Esophagus muscularis mucosa (tissue), 4 donors: ENCODE measurements at regions not wholly inside any gene's neighbourhood (a gene's known extent, or its start where the extent isn't known, plus 50 kb on each side); places are given as distances from the start of the nearest gene placed in this dataset.
"Not testable (repeated sequence)": the region's sequence is repeated elsewhere in the genome, so short reads cannot be mapped to it uniquely, and the experiment has no call there.

ENCODE experiments used
- DNase-seq: peaks from one replicate; pipeline ENCODE4 v3.0.0-alpha.2; 2017; ENCODE audit errors: extremely low spot score
- H3K27ac ChIP-seq, 4 donors: fragments of 200-600 bp; sonication (generic); replicated peaks in 1 of 4; 1 replicate in 3 of 4; 2 replicates in 1 of 4; pipeline ENCODE4 v1.5.1; 2016 to 2019; ENCODE audit warnings: mild to moderate bottlenecking in 1 of 4
- H3K27me3 ChIP-seq, 4 donors: fragments of 200-600 bp; sonication (generic); one replicate each; pipeline versions ENCODE4 v1.5.1 to v1.6.0; 2016 to 2019
- H3K36me3 ChIP-seq, 4 donors: fragments of 200-600 bp; sonication (generic); one replicate each; pipeline ENCODE4 v1.5.1; 2016 to 2019
- H3K4me1 ChIP-seq, 4 donors: fragments of 200-600 bp; sonication (generic); one replicate each; pipeline ENCODE4 v1.5.1; 2016 to 2019
- H3K4me3 ChIP-seq, 4 donors: fragments of 200-600 bp; sonication (generic); 1 replicate in 2 of 4; 2 replicates in 2 of 4; pipeline ENCODE4 v1.5.1; 2016 to 2019; ENCODE audit warnings: mild to moderate bottlenecking in 4 of 4, moderate library complexity in 1 of 4
- H3K9me3 ChIP-seq, 4 donors: fragments of 200-600 bp; sonication (generic); 1 replicate in 3 of 4; 2 replicates in 1 of 4; pipeline ENCODE4 v1.5.1; 2016 to 2019
- CTCF ChIP-seq, 3 experiments: fragments of 200-600 bp in 2 of 3; fragments of 450-650 bp in 1 of 3; sonication (generic) in 2 of 3; IDR thresholded peaks; one replicate each; pipeline ENCODE4 v1.5.1; 2017 to 2019; ENCODE audit warnings: antibody characterized with exemption in 3 of 3, mild to moderate bottlenecking in 2 of 3, moderate library complexity in 1 of 3
- EP300 ChIP-seq: sonication (generic); formaldehyde crosslinking; IDR thresholded peaks from one replicate; pipeline ENCODE4 v1.6.1; 2017; ENCODE audit warnings: antibody characterized with exemption
- POLR2A ChIP-seq: fragments of 450-650 bp; IDR thresholded peaks from one replicate; pipeline ENCODE4 v1.6.1; 2017; ENCODE audit warnings: antibody characterized with exemption, moderate library complexity, mild to moderate bottlenecking, low read depth
- POLR2AphosphoS5 ChIP-seq, 2 donors: sonication (generic); formaldehyde crosslinking; IDR thresholded peaks; one replicate each; pipeline ENCODE4 v1.6.1; 2017; ENCODE audit warnings: antibody characterized with exemption in 2 of 2
- WGBS: methylation state at CpG from one replicate; pipeline ENCODE4 v1.1.5; 2018; 5-methylcytosine and 5-hydroxymethylcytosine counted together
- intact Hi-C: fragments of 100-400 bp; cut with DNase I; formaldehyde crosslinking; loops from one replicate; pipeline ENCODE4 v1.15.1; 2023

GRCh38 chr13:60661521-60661920, 264.5 kb downstream of the TDRD3 start:
- Histone ChIP-seq H3K36me3 (no peaks in the 10 kb centered on the region), H3K9me3 (no peaks in the 10 kb centered on the region), H3K27me3 (no peaks in the 10 kb centered on the region), H3K27ac (no peak overlapping the region), H3K4me3 (no peak overlapping the region), H3K4me1 (no peaks in the 10 kb centered on the region)
- DNase-seq, result no peak
- 40% methylated on average over 2 of the region's 3 CpGs for WGBS
- intact Hi-C loops, result no loop called here
- no peak for TF ChIP-seq POLR2A
- TF ChIP-seq CTCF (IDR thresholded peaks at IDR 0.05), result no peak
- no peak for TF ChIP-seq POLR2AphosphoS5 (IDR thresholded peaks at IDR 0.05)
- TF ChIP-seq EP300, result no peak

GRCh38 chr13:60657586-60657985, 260.6 kb downstream of the TDRD3 start:
- H3K4me1 ChIP-seq, DNase-seq, H3K9me3 ChIP-seq, H3K27me3 ChIP-seq, H3K36me3 ChIP-seq, H3K27ac ChIP-seq, H3K4me3 ChIP-seq: not testable (repeated sequence)
- intact Hi-C loops, result loop anchor here (10.0 kb wide), 2 partner anchors 757 to 1297 kb away; partner anchors contain the start of gene PCDH20
- 78% methylated on average over 1 of the region's 1 CpG for WGBS

GRCh38 chr13:60655256-60655655, 258.2 kb downstream of the TDRD3 start:
- Histone ChIP-seq H3K4me3 (no peak overlapping the region), H3K27ac (no peak overlapping the region), H3K36me3 (no peaks in the 10 kb centered on the region), H3K9me3 (no peaks in the 10 kb centered on the region), H3K27me3 (no peaks in the 10 kb centered on the region), H3K4me1 (no peaks in the 10 kb centered on the region)
- DNase-seq, result no peak
- TF ChIP-seq POLR2A (no peak), CTCF (IDR thresholded peaks at IDR 0.05) (no peak), EP300 (no peak), POLR2AphosphoS5 (IDR thresholded peaks at IDR 0.05) (no peak)
- intact Hi-C loops, result loop anchor here (10.0 kb wide), 2 partner anchors 760 to 1300 kb away; partner anchors contain the start of gene PCDH20
- 72% methylated on average over 4 of the region's 4 CpGs for WGBS

GRCh38 chr13:60654415-60654814, 257.4 kb downstream of the TDRD3 start:
- H3K4me3 ChIP-seq, result no peak overlapping the region
- intact Hi-C loops, result loop anchor here (10.0 kb wide), 2 partner anchors 760 to 1300 kb away; partner anchors contain the start of gene PCDH20
- H3K36me3 ChIP-seq, result no peaks in the 10 kb centered on the region
- no peak for TF ChIP-seq POLR2A
- peak in 2 of 3 experiments; percentile 23 to 46 for TF ChIP-seq CTCF (IDR thresholded peaks at IDR 0.05)
- WGBS, result 0% methylated on average over 1 of the region's 1 CpG
- no peaks in the 10 kb centered on the region for H3K27me3 ChIP-seq
- no peaks in the 10 kb centered on the region for H3K4me1 ChIP-seq
- DNase-seq, result no peak
- no peak overlapping the region for H3K27ac ChIP-seq
- H3K9me3 ChIP-seq, result no peaks in the 10 kb centered on the region

GRCh38 chr13:60647547-60647946, 250.5 kb downstream of the TDRD3 start:
- Histone ChIP-seq H3K4me3 (no peak overlapping the region), H3K9me3 (no peaks in the 10 kb centered on the region), H3K4me1 (no peaks in the 10 kb centered on the region), H3K27ac (no peak overlapping the region), H3K27me3 (peaks cover 0 to 3% (median 0%) of the 10 kb centered on the region in 4 donors), H3K36me3 (no peaks in the 10 kb centered on the region)
- intact Hi-C loops, result no loop called here
- DNase-seq, result no peak
- TF ChIP-seq EP300, result no peak
- no peak for TF ChIP-seq POLR2AphosphoS5 (IDR thresholded peaks at IDR 0.05)
- TF ChIP-seq POLR2A, result no peak
- TF ChIP-seq CTCF (IDR thresholded peaks at IDR 0.05), result no peak
